DMS53 (cell line): ENCODE measurements at regions not wholly inside any gene's neighbourhood (a gene's known extent, or its start where the extent isn't known, plus 50 kb on each side); places are given as distances from the start of the nearest gene placed in this dataset.
"Not testable (repeated sequence)": the region's sequence is repeated elsewhere in the genome, so short reads cannot be mapped to it uniquely, and the experiment has no call there.

ENCODE experiments used
- DNase-seq: peaks from one replicate; lab custom pipeline; 2025; lab: John Stamatoyannopoulos, UW

DNA sequence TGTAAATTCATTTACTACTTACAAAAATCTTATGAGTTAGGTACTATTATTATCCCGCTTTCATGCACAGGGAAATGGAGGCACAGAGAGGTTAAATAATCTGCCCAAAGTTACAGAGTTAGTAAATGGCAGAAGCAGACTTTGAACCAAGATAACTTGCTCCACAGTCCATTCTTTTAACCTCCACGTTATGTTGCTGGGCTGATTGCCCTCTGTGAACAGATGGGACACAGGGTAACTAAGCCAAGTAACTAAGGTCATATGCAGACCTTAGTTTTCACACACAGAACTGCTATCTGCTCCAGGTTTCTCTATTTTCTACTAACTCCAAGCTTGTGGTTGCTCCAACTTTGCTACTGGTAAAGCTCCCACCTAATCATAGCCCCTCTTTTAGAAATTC is 147.1 kb upstream of the IFNG-AS1 start:
- DNase-seq = no peak

DNA sequence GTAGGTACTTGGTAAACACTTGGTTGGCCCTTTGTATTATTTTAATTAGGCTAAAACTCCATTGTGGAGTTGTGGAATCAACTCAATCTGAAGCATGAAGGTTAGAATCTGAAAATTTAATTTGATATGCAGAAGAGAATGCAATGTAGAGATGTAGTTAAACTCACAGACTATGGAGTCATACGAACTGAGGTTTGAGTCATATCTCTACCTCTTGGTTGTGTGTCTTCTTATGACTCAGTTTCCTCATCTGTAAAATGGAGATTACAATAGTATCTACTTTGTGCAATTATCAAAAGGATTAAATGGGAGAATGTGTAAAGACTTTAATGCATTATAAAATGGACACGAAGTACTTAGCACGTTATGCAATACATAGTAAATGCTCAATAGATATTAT is 146.0 kb upstream of the IFNG-AS1 start:
- no peak for DNase-seq

DNA sequence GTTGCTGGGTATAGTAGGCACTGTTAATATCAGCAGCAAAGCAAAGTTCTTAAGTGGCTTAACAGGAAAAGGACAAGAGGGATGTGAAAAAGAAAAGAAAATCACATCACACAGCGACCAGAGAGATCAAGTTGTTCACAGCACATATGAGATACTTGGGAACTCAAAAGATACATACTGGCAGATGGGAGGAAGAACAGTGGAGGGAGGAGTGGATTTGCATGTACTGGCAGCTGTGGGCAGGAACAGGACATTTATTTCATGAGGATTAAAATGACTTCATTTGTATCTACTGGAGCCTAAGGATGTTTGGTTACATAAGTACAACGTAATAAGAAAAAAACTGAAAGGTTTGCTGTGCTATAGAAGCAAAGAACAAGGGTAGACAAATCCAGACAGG is 136.5 kb upstream of the IFNG-AS1 start:
- DNase-seq = no peak

DNA sequence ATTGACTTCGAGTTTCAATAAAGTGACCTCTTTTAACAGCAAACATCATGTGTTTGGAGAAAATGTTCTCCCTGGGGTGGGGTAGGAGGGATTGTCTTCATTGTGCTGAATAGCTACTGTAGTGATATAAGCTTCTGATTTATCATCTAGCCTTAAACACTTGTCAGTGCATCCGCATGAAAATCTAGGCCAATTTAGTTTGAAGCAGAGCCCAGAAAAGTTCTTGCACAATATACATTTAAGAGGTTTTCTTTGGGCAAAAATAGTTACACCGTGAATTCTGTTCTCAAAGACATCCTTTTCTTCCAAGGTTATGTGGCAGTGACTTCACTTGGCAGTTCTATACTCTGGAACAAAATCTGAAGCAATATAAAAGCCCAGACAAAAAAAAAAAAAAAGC is 136.0 kb upstream of the IFNG-AS1 start:
- no peak for DNase-seq

DNA sequence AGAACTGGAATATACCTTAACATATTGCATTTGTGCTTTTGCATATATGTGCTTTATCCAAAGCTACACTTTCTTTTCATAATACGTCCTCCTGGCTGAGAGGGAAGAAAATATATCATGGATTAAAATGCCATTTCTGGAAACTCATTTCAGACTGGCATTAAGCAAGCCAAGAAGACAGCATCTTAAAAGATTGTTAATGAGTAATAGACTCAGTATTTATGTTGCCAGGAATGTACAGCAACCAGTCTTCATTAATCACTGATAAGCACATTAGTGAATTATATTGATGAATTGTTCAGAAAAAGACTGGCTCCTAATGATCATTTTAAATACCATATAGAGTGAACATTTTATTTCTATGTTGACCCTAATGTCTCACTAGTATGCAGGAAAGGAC is 134.9 kb upstream of the IFNG-AS1 start:
- no peak for DNase-seq

DNA sequence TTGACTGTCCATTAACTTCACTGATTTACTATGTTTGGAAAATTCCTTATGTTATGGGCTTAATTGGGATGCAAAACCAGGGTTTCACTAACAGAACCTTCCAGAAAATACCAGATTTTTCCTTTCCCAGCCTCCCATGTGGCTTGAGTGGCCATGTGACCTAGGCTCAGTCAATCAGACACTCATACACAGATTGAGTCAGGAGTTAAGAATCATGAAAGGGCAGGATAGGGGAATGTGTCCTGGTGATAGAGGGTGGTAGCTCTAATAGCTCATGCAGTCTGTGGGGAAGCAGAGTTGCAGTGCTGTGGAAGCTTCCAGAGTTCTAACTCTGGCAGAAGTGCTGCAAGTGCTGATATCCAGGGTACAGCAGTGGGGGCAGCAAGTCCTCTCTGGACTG is 134.1 kb upstream of the IFNG-AS1 start:
- no peak for DNase-seq

DNA sequence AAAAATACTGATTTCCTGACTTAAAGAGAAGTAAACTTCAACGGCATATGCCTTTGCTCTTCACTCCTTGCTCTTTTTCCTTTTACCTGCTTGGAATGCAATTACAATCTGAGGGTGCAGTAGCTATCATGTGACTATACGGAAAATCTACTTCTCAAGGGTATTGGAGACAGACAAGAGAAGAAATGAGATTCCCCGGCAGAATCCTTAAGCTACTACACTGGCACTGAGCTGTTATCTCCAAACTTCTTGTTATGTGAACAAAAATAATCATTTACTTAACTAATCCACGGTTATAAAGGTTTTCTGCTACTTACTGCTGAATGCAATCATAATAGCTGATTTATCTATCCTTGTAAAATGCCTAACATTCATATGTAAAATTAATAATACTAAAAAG is 118.0 kb upstream of the IFNG-AS1 start:
- DNase-seq = no peak

DNA sequence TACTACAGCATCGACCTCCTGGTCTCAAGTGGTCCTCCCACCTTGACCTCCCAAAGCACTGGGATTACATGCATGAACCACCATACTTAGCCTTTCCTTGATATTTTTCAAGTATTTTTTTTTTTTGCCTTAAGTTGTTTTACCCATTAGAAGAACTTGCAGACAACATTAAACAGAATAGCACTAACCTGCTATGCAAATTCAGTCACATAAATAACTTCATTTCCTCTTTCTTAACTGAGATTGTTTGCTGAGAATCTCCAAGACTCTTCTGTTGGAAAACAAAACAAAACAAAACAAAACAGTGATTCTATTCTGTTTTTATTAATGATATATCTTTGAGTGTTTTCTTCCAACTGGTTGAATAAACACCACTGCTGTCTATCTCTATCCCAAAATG is 115.9 kb upstream of the IFNG-AS1 start:
- no peak for DNase-seq

DNA sequence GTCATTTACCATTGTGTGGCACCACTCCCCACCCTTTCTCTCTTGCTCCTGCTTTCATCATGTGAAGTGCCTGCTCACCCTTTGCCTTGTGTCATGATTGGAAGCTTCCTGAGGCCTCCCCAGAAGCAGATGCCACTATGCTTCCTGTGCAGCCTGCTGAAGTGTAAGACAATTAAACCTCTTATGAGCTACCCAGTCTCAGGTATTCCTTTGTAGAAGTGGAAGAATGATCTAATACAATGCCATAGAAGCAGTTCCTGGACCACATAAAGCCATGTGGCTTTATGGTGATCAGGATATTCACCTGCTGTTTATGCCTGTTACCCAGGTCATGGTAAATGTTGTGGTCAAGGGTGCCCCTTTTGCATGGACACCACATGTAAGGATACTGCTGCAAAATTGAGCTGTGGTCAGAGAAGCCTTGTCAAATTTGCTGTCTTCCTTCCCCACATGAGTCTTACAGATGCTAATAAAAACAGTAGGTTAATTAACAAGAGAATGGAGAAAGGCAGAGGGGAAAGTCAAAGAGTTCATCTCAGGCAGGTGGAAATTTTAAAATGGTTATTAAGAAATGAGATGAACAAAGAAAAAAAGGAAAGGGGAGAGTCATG is 112.8 kb upstream of the IFNG-AS1 start:
- no peak for DNase-seq

DNA sequence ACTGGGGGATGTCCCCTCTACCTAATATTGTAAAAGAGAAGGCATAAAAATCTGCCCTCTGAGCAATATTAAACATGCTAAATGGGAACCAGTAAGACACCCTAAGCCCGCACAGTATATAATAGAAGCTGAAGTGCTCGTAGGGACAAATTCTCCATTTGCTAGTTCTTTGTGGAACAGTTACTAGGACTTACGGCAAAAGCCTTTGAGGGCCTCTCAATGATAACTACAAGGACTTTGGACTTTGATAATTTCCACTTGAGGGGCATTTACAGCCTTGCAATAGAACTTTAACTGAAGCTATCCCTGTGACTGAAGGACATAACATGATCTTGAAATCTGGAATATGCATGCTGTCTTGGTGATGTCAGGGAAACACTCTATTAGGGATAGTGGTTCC is 111.5 kb upstream of the IFNG-AS1 start:
- DNase-seq = no peak

DNA sequence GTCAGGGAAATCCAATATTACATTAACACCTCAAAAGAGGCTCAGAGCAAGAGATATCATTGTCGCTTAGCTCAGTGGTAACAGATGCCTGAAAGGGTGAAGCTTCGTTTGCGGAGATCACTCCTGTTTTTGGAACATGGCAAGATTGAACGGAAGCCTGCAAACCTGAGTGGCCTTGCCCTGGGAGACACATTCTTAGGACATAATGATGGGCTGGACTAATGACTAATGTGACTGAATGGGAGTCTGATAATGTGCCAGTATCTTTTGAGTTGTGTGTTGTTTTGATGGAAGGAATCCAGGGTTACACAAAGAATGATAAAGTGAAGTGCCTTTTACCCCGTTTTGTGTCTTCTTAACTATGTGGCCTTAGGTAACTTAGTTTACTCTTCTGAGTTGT is 109.3 kb upstream of the IFNG-AS1 start:
- no peak for DNase-seq

DNA sequence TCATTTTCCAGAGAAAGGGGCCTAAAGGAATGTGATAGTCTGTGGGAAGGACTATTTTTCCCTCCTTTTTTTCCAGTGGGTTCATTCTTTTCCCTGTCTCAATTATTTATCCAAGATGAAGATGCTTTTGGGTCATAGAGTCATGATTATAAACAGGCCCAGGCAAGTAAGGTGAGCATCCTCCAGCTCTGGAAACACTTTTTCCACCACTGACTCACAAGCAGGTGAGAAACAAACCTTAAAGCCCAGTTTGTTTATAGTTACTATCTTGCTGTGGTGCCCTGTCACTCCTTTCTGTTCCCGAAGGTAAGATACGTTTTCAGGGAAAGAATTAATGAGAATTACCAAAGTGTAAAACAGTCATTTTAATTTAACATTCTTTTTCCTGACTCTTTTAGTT is 107.7 kb upstream of the IFNG-AS1 start:
- no peak for DNase-seq

DNA sequence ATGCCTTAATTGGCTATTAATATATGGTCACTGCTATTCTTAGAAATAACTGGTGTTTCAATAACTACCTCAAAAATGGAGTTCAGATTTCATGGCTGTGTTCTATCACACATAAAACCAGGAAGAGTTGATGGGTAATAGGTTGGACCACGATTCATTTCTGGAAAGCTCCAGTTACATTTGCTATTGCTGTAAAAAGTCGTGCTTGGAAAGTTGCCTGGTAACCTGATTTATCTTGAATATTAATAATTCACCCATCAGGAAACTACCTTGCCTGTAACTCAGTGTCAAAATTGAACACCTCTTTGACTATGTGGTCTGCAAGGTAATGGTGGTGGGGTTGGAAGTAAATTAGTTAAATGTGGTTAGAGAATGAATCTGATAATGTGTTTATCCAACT is 104.7 kb upstream of the IFNG-AS1 start:
- DNase-seq = no peak

DNA sequence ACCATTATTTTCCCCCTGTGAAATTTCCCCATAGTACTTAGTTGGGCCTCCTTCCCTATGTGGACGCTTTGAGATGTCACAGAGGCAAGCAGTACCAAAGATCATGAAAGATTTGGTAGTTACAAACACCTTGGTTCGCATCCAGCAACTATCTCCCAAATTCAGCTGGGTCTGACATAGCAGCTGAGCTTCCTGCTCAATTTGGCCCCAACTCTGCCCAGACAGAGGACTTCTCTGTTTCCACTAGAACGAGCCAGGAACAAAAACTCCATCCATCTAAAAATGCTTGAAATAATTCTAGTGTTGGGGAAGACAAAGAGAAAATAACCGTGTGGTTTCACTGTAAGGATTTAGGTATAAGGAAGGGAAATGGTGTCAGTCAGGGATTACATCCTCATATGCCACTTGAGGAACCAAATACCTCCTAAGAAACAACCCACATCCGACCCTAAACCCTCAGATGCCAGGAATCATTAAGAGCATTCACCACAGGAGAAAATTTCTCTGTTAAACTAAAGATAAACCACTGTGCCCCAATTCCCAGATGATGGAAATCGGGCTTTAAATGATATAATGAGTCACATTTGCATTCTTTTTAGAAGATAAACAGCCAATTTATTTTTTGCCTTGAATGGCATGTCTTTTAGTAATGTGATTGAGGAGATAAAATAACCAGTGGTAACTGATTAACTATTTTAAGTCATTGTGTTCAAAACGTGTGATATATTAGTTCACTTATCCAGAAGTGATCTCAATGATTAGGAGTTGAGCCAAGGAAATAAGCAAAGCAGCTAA is 103.7 kb upstream of the IFNG-AS1 start:
- DNase-seq = no peak

DNA sequence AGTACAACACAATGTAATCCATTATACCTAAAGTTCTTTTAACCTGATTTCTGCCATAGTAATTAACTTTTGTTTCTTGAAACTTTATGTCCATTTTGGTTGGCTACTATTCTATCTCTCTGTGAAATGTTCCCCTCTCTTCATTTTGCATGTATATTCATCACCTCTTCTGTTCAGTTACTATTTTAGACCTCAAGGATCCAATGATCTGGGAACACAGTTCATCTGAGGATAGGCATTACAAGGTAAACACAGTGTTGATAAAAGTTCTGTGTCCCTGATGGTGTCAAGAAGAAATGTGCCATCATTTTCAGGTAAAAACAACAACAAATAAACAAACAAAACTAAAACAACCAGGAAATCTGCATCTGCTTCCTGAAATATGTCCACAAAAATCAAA is 102.2 kb upstream of the IFNG-AS1 start:
- DNase-seq = no peak

DNA sequence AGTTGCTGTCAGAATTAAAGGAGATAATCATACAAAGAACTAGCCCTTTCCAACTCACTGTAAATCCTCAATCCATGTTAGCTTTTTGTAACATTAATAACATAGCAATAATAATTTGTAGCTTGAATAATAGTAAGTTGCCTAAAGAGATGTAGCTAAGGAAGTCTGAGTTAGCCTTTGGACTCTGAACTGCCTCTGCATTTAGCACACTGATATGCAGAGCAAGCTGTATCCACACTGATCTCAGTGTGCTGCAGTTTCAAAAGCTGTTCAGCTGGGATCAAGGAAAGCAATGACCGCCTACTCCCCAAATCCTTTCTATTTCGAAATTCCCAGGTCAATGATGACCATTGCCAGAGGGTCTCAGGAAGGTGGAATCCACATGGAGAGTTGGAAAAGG is 99.3 kb upstream of the IFNG-AS1 start:
- no peak for DNase-seq

DNA sequence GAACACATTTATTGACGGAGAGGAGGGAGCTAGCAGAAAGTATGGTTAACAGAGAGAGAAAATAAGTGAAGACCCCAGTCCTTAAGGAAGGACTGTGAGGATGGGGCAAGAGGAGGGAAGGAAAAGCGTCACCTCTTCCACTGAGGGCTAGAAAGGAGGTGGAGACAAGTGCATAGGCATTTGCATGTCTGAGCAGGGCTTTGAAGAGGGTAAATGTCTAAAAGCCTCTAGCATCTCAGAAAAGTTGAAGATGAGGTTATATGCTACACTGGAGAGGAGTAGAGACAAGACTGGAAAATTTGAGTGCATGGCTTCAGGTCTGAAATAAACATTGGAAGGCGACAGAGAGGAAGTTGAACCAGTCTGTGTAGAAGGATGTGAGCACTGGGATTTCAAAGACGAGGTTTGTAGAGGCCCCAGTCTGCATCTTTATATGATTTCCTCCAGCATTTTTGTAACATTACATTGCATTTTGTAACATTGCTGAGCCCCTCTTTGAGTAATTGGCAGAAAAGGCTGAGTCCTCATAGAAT is 98.5 kb upstream of the IFNG-AS1 start:
- DNase-seq = no peak

DNA sequence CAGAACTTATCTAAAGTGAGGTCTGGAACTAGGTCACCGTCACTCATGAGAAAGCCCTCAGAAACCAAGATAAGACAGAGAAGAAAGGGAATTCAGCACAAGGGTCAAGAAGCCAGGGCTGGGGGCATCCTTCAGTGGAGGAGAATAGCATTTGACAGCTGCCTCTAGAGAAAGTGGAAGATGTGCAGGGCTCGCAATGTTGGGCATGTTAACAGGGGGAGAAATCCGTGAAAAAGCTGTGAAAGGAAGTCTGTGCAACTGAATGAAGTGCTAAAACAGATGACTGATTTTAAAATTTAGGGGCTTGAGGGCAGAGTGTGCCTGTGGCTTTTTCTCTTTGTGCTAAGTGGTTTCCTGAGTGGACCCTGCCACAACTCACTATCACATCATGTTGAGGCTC is 97.7 kb upstream of the IFNG-AS1 start:
- DNase-seq = no peak

DNA sequence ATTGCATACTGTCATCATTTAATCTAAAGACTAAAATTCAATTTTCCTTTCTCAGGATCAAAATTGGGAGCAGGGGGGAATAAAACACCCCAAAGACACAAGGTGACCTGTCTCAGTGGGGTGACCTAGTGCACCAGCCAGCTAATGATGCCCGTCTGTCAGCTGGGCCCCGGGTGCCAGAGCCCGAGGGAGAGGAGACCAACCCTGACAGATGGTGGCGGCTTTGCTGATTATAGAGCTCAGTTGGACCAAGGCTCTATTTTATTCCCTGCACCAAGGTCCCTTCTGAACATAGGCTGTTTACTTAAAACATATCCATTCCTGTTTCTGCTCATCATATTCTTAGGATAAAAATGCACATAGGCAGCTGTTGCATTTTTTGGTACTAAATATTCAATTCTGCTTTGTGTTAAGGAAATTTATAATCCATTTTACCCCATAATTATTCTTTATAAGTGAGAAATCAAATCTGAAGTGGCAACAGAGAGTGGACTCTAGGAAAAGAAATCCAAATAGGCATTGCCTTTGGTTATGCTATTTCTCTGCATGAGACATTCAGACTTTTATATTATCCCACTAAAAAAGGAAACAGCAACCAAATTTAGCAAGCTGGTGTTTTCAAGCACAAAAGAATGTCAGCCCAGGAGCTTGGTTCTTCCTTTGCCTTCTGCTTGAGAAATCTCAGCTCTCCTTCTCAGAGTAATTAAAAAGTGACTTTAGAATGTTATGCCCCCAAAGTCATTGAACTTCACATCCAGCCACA is 96.8 kb upstream of the IFNG-AS1 start:
- DNase-seq = no peak

DNA sequence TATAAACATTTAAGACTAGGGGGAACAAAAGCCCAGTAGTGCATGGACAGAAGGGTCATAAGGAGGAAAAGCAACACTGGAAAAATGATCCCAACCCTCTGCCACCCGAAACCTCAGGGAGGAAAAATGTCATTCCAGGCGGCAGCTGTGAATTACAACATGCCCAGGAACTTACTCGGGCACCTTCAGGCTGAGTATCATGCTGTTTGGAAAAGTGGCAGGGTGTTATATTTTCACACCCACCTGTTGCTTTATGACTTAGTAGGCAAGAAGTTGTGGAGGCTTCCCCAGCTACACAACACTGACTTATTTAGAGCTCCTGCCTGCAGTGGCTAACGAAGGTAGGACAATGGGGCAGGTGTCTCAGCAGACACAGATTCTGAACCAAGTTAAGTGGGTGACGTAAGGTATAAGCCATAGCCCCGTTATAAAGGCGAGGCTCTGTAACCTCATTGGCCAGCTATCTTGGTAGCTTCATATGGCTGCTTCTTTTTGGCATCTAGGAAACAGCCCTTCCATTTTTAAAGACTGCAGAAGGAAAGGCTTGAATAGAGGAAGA is 96.1 kb upstream of the IFNG-AS1 start:
- no peak for DNase-seq

DNA sequence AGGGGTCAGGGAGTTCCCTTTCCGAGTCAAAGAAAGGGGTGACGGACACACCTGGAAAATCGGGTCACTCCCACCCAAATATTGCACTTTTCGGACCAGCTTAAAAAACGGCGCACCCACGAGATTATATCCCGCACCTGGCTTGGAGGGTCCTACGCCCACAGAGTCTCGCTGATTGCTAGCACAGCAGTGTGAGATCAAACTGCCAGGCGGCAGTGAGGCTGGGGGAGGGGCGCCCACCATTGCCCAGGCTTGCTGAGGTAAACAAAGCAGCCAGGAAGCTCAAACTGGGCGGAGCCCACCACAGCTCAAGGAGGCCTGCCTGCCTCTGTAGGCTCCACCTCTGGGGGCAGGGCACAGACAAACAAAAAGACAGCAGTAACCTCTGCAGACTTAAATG is 88.8 kb upstream of the IFNG-AS1 start:
- not testable (repeated sequence) for DNase-seq

DNA sequence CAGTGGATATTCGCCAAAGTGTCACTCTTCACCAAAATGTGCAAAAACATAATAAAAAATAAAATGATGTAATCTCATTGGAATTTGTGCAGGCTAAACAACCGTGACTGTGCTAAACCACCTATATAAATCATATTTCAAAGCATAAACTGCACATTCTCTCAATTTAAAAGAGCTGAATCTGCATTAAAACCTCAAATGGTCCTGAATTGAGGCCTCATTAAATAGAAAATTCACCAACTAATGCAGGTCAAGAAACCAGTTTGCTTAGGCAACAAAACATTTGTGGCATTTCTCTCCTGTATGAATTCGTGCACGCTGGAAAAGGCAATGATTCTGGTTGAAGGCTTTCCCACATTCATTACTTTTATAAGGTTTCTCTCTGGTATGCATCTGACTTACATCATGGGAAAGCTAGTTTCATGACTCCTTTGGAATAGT is 80.1 kb upstream of the IFNG-AS1 start:
- no peak for DNase-seq

DNA sequence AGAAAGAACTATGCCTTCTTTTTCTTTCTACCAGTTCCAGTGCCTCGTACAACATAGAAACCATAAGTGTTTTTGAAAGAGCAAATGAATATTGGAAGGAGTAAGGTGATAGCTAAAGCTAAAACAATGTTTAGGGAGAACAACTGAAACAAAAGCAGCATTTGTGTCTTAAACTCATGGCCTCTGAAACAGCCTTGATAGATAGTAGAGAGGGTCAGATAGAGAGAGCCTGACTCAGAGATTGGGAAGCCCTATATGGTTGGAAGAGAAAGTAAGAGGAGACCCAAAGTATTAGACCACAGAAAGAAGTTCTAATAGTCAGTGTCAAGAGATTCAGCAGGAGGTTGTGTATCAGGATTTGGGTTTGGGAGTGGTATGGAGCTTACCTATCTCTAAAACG is 79.6 kb upstream of the IFNG-AS1 start:
- DNase-seq = no peak
